Activated CD8-positive, alpha-beta memory T cell treated with anti-CD3 and anti-CD28 coated beads, Interleukin-2, amount 10 ng/mL, durations not matched to agents 7 days and 5 days (primary cell): ENCODE measurements at regions not wholly inside any gene's neighbourhood (a gene's known extent, or its start where the extent isn't known, plus 50 kb on each side); places are given as distances from the start of the nearest gene placed in this dataset.

Source experiments
- ATAC-seq: fragments of 150-1000 bp; cut with Tn5 transposase; one replicate; pipeline ENCODE4 v1.10.0; 2021; ENCODE audit warnings: moderate library complexity
- CTCF ChIA-PET: fragments of 350-600 bp; sonication (Branson Sonifier 250); formaldehyde crosslinking; loops from one replicate; lab custom pipeline; 2021; ENCODE audit warnings: antibody characterized with exemption; lab: Charles Lee
- DNase-seq: peaks from one replicate; pipeline ENCODE4 v3.0.0-alpha.2; 2020
- H3K27ac Mint-ChIP-seq: one replicate; pipeline ENCODE4 v1.8.0; 2021; ENCODE audit warnings: mild to moderate bottlenecking, mixed read lengths
- H3K27me3 Mint-ChIP-seq: one replicate; pipeline ENCODE4 v1.8.0; 2021; ENCODE audit warnings: mixed read lengths
- H3K36me3 Mint-ChIP-seq: one replicate; pipeline ENCODE4 v1.8.0; 2021; ENCODE audit warnings: mild to moderate bottlenecking, mixed read lengths
- H3K4me1 Mint-ChIP-seq: one replicate; pipeline ENCODE4 v1.8.0; 2021; ENCODE audit warnings: mixed read lengths
- H3K4me3 Mint-ChIP-seq: one replicate; pipeline ENCODE4 v1.8.0; 2021; ENCODE audit warnings: mild to moderate bottlenecking, moderate library complexity, mixed read lengths
- H3K9me3 Mint-ChIP-seq: one replicate; pipeline ENCODE4 v1.8.0; 2022; ENCODE audit warnings: low read depth, mixed read lengths

GRCh38 chr9:116087751-116088194 is 65.8 kb upstream of the PAPPA start:
- no peak for DNase-seq
- no peaks in the 10 kb centered on the region for H3K4me1 Mint-ChIP-seq
- H3K4me3 Mint-ChIP-seq: no peak overlapping the region
- no peak for ATAC-seq
- H3K9me3 Mint-ChIP-seq: no peaks in the 10 kb centered on the region
- no peaks in the 10 kb centered on the region for H3K27me3 Mint-ChIP-seq
- H3K27ac Mint-ChIP-seq: no peak overlapping the region
- no peaks in the 10 kb centered on the region for H3K36me3 Mint-ChIP-seq
- CTCF ChIA-PET: no interaction called here

- Mint-ChIP-seq H3K27me3 (no peaks in the 10 kb centered on the region), H3K36me3 (no peaks in the 10 kb centered on the region), H3K4me3 (no peak overlapping the region), H3K27ac (no peak overlapping the region), H3K4me1 (no peaks in the 10 kb centered on the region), H3K9me3 (no peaks in the 10 kb centered on the region)
- CTCF ChIA-PET: no interaction called here
- no peak for ATAC-seq
- DNase-seq: no peak
These were observed 65.2 kb upstream of the PAPPA start for GRCh38 chr9:116088396-116088795.

- H3K9me3 Mint-ChIP-seq: no peaks in the 10 kb centered on the region
- DNase-seq (no peak), ATAC-seq (no peak)
- no peaks in the 10 kb centered on the region for H3K36me3 Mint-ChIP-seq
- CTCF ChIA-PET: no interaction called here
- H3K27ac Mint-ChIP-seq: no peak overlapping the region
- H3K27me3 Mint-ChIP-seq: no peaks in the 10 kb centered on the region
- H3K4me3 Mint-ChIP-seq: no peak overlapping the region
- no peaks in the 10 kb centered on the region for H3K4me1 Mint-ChIP-seq
These were observed 63.4 kb upstream of the PAPPA start for GRCh38 chr9:116090030-116090770.

- H3K36me3 Mint-ChIP-seq: no peaks in the 10 kb centered on the region
- H3K4me1 Mint-ChIP-seq: no peaks in the 10 kb centered on the region
- DNase-seq (no peak), ATAC-seq (no peak)
- H3K27ac Mint-ChIP-seq: no peak overlapping the region
- CTCF ChIA-PET: no interaction called here
- no peaks in the 10 kb centered on the region for H3K27me3 Mint-ChIP-seq
- no peaks in the 10 kb centered on the region for H3K9me3 Mint-ChIP-seq
- no peak overlapping the region for H3K4me3 Mint-ChIP-seq
These were observed 58.7 kb upstream of the PAPPA start for GRCh38 chr9:116094846-116095245.

DNA sequence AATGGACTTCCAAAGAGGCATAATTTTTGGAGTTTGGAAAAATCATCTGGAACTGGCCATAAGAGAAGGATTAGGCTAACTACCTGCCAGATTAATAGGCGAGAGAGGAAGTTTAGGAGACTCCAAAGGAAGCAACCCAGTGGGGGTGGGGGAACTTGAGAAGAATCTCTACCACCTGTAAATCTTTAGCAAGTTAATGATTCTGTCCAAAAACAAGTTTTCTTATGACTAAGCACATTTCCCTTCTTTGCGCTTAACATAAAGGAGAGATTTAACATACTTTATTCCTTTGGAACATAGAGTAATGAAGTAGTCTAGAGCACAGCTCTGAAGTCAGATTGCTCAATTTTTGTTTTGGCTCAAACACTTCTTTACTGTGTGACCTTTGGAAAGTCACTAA is 58.2 kb upstream of the PAPPA start:
- Mint-ChIP-seq H3K36me3 (no peaks in the 10 kb centered on the region), H3K27me3 (no peaks in the 10 kb centered on the region), H3K4me1 (no peaks in the 10 kb centered on the region), H3K9me3 (no peaks in the 10 kb centered on the region), H3K4me3 (no peak overlapping the region), H3K27ac (no peak overlapping the region)
- no peak for DNase-seq
- CTCF ChIA-PET: no interaction called here
- ATAC-seq: no peak

DNA sequence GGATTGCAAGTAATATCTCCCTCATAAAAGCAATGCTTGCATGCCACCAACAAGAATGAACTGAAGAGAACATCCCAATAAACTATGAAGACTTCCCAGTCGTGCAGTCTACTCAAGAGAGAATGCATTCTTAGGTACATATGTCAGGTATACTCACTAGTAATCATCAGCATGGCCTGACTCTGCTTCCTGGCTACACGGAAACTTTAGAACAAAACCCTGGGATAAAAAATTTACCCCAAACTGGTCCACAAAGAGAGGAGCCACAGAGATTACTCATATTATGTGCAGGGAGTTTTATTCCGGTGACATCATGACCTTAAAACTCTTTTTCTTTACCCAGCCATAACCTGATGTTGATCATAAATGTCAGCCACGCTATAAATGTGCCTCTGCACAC is 57.5 kb upstream of the PAPPA start:
- CTCF ChIA-PET: no interaction called here
- H3K36me3 Mint-ChIP-seq: no peaks in the 10 kb centered on the region
- H3K9me3 Mint-ChIP-seq: no peaks in the 10 kb centered on the region
- H3K4me1 Mint-ChIP-seq: no peaks in the 10 kb centered on the region
- H3K27me3 Mint-ChIP-seq: no peaks in the 10 kb centered on the region
- DNase-seq: no peak
- no peak for ATAC-seq
- H3K4me3 Mint-ChIP-seq: no peak overlapping the region
- no peak overlapping the region for H3K27ac Mint-ChIP-seq

GRCh38 chr9:116096853-116097252 is 56.7 kb upstream of the PAPPA start:
- no peak for ATAC-seq
- Mint-ChIP-seq H3K4me3 (no peak overlapping the region), H3K4me1 (no peaks in the 10 kb centered on the region), H3K27ac (no peak overlapping the region), H3K36me3 (no peaks in the 10 kb centered on the region), H3K9me3 (no peaks in the 10 kb centered on the region), H3K27me3 (no peaks in the 10 kb centered on the region)
- CTCF ChIA-PET: no interaction called here
- no peak for DNase-seq

- no peak for ATAC-seq
- H3K27me3 Mint-ChIP-seq: no peaks in the 10 kb centered on the region
- H3K4me3 Mint-ChIP-seq: no peak overlapping the region
- no peak for DNase-seq
- H3K27ac Mint-ChIP-seq: no peak overlapping the region
- no peaks in the 10 kb centered on the region for H3K36me3 Mint-ChIP-seq
- H3K9me3 Mint-ChIP-seq: peaks cover 1% of the 10 kb centered on the region
- CTCF ChIA-PET: no interaction called here
- no peaks in the 10 kb centered on the region for H3K4me1 Mint-ChIP-seq
These were observed 55.1 kb upstream of the PAPPA start for GRCh38 chr9:116098476-116098875.

DNA sequence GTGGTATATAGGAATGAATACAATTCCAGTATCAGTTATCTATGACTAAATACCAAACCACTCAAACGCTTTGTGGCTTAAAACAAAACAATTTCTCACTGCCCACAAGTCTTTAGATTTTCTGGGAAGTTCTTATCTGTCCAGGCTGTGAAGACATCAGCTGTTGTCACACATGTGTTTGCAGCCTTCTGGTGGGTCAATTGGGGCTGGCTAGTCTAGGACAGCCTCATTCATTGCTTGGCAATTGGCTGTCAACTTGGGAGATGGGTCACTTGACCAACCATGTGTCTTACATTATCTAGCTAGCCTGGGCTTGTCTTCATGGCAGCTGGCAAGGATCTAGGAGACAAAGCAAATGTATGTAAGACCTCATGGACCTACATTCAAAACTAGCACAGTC is 53.8 kb upstream of the PAPPA start:
- Mint-ChIP-seq H3K36me3 (no peaks in the 10 kb centered on the region), H3K9me3 (peaks cover 2% of the 10 kb centered on the region), H3K4me1 (no peaks in the 10 kb centered on the region), H3K4me3 (no peak overlapping the region), H3K27me3 (no peaks in the 10 kb centered on the region), H3K27ac (no peak overlapping the region)
- DNase-seq: no peak
- ATAC-seq: no peak
- CTCF ChIA-PET: no interaction called here

DNA sequence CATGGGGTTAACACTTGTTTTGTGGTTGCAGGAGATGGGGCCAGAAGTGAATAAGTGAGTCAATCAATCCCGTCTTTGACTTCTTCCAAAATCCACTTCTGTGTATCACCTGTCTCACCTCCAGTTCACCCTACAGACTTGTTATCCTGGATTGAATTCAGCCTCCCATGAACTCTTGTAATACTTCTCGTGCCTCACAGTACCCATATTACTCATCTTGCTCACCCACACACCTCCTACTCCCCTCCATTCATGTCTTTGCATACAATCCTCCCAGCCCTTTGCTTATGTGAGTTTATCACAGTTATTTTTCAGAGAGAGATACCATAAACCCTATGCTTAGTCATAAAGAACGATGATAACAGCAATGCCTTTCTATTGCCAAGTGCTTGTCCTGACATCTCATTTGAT is 52.9 kb upstream of the PAPPA start:
- H3K36me3 Mint-ChIP-seq: no peaks in the 10 kb centered on the region
- ATAC-seq (no peak), DNase-seq (no peak)
- no peak overlapping the region for H3K4me3 Mint-ChIP-seq
- no peak overlapping the region for H3K27ac Mint-ChIP-seq
- peaks cover 2% of the 10 kb centered on the region for H3K9me3 Mint-ChIP-seq
- CTCF ChIA-PET: no interaction called here
- H3K4me1 Mint-ChIP-seq: no peaks in the 10 kb centered on the region
- H3K27me3 Mint-ChIP-seq: no peaks in the 10 kb centered on the region

DNA sequence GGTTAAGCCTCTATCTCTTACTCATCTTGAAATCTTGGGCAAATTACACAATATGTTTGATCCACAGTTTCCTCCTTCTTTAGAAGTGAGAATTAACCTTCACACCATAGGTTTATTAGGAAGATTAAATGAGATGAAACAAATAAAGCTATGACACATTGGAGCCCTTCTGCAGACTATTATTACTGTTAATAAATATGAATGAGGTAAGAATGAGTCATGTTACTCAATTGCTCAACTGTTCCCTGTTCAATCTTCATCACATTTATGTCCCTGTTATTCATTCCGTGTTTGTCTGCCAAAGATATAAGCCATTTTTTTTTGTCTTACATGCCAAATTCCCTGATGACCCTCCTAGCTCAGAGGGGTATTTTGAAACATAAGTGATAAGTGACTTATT is 52.1 kb upstream of the PAPPA start:
- no peak for DNase-seq
- H3K9me3 Mint-ChIP-seq: peaks cover 2% of the 10 kb centered on the region
- ATAC-seq: no peak

DNA sequence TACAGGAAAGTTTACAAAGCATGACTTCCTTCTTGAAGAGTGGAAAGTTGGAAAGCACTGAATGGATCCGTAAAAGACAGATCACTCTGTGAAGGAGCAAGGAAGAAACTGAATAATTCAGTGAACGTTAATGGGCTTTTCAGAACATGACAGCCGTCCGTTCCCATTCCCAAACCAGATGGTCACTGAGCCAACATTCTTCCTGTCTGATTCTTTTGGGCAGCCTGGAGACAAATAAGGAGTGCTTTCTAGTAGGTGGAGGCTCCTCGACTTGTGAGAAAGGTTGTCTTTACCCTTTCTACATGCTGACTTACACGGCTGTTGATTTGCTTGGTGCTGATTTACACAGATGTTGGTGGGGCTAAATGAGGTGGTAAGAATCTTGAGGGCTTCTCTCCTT is 51.0 kb upstream of the PAPPA start:
- H3K4me3 Mint-ChIP-seq: no peak overlapping the region
- CTCF ChIA-PET: no interaction called here
- H3K9me3 Mint-ChIP-seq: peaks cover 2% of the 10 kb centered on the region
- H3K27ac Mint-ChIP-seq: no peak overlapping the region
- no peak for ATAC-seq
- no peaks in the 10 kb centered on the region for H3K27me3 Mint-ChIP-seq
- DNase-seq: no peak
- no peaks in the 10 kb centered on the region for H3K4me1 Mint-ChIP-seq
- no peaks in the 10 kb centered on the region for H3K36me3 Mint-ChIP-seq

More for the DNA sequence above, 52.1 kb upstream of the PAPPA start:
- Mint-ChIP-seq H3K27ac (no peak overlapping the region), H3K27me3 (no peaks in the 10 kb centered on the region), H3K4me1 (no peaks in the 10 kb centered on the region), H3K4me3 (no peak overlapping the region), H3K36me3 (no peaks in the 10 kb centered on the region)
- CTCF ChIA-PET: no interaction called here
